DMS 273 treated with DMSO at 0.1 percent for 48 hours (cell line): ENCODE measurements at regions not wholly inside any gene's neighbourhood (a gene's known extent, or its start where the extent isn't known, plus 50 kb on each side); places are given as distances from the start of the nearest gene placed in this dataset.

Experiments used
- DNase-seq: peaks from one replicate; lab custom pipeline; 2025; lab: John Stamatoyannopoulos, UW

DNA sequence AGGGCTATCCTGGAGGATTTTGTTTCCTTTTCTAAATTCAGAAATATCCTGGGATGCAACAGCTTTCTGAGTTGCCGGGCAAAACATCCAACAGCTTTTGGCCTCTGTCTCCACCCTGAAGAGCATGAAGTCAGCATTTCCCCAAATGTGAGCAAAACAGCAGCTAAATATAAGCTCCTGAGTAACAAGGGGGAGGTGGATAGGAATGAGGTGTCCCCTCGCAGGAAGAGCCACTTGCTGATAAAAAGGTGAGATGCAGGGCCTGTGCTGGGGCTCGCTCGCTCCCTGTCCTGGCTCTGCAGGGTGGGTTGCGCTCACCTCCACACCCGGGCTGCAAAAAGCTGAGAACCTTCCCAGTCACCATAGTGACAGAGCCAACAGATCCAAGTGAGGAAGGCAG is 264.3 kb downstream of the ZEB1 start:
- no peak for DNase-seq

DNA sequence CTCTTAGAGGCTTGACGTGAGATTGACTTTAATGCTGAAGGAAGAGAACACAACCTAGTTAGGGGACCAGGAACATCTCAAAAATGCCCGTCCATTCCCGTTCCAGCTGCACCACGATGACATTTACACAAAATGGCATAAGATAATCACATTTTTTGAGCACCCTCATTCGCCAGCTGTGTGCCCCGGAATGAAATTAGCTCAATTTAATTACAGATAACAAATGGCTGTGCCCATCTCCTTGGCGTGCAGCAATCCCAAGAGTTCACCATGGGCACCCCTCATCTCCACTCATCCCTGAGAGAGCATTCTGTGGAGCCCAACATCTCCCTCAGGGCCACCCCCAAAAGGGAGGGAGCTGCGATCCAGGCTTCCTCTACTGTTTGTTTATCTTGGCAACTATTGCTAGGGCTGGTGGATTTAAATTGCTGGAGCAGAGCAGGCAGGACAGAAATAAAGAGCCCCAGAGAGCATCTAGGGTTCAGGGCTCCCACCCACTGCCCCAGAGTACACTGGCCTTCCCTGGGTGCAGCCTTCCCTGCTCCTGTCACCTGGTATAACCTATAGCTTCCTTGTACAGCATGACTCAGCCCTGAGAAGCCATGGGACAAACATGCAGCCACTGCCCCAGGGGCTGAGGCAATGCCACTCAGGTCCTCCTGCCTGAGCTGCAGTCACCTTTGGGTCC is 263.5 kb downstream of the ZEB1 start:
- no peak for DNase-seq

DNA sequence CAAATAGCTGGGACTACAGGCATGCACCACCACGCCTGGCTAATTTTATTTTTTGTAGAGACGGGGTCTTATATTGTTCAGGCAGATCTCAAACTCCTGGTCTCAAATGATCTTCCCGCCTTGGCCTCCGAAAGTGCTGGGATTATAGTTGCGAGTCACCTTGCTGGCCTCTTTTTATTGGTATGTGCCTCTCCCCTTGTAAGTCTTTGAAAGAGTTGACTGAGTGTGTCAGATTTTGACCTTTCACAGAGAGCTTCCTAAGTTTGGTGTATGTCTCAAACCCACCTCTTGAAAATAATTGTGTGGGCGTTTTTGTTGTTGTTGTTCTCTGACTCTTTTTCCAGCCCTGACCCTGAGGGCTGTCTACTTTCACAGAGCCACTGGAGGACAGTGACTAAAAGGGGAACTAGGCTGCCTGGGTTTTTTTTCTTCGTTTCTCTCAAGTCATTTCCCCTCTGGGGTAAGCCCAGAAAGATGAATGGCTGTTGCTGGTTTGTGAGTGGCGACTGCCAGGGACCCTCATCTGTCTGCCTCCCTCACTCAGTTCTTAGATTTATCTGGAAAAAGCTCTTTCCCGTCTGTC is 262.8 kb downstream of the ZEB1 start:
- DNase-seq, result no peak

DNA sequence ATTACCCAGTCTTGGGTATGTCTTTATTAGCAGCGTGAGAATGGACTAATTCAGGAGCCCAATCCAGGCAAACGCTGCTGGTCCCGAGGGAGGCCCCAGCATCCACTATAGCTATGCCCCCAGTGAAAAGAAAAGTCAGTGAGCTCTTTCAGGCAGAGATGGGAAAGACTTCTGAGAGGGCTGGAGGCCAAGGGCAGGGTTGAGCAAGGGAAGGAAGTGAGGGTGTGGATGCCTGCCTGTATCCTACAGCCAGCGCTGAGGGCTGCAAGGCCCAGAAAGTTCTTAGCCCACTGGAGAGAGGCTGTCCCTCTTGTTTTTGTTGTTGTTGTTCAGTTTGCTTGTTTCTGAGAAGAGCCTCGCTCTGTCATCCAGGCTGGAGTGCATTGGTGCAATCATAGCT is 261.6 kb downstream of the ZEB1 start:
- DNase-seq, result no peak
